GM19452 (cell line): ENCODE measurements at regions not wholly inside any gene's neighbourhood (a gene's known extent, or its start where the extent isn't known, plus 50 kb on each side); places are given as distances from the start of the nearest gene placed in this dataset.

Source experiments
- ATAC-seq: cut with Tn5 transposase; IDR thresholded peaks from one replicate; pipeline ENCODE4 v1.9.1; 2021; ENCODE audit not compliant: unreplicated experiment

DNA sequence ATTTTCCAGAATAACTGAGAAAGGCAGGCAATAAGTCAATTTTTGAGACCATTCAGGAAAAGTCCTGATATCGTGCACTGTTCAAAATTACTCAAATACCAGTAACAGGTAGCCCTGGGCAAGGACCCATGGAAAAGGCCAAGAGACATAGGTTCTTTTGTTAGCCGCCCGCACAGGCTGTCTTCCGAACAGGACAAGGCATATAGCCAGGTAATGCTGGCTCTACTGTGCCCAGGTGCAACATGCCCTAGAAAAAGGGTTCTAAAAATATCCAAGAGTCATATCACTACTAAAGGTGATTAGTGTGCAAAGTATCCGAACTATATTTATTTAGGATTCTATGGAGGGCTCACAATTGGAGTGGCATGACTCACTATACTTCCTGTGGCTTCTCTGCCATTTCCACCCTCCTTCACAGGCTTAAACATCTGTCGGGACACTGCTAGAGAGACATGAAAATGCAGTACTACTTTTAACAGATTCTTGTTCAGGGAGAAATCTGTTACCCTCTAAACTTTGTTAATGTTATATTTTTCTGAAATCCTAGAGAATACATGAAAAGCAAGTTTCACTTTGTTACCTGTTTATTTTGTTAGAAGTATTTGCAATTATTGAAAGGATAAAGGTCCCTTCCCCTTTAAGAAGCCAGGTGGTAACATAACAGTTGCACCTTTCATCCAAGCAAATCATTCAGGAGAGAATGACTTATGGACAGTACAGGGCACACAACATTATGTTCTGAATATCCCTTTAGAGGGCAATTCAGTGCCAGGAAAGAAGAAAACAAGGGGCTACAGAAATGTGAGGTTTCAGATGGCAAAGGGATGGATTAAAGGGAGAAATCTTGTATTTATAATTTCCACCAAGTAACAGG, 293.3 kb upstream of the THBS1 start:
- ATAC-seq, result no peak

DNA sequence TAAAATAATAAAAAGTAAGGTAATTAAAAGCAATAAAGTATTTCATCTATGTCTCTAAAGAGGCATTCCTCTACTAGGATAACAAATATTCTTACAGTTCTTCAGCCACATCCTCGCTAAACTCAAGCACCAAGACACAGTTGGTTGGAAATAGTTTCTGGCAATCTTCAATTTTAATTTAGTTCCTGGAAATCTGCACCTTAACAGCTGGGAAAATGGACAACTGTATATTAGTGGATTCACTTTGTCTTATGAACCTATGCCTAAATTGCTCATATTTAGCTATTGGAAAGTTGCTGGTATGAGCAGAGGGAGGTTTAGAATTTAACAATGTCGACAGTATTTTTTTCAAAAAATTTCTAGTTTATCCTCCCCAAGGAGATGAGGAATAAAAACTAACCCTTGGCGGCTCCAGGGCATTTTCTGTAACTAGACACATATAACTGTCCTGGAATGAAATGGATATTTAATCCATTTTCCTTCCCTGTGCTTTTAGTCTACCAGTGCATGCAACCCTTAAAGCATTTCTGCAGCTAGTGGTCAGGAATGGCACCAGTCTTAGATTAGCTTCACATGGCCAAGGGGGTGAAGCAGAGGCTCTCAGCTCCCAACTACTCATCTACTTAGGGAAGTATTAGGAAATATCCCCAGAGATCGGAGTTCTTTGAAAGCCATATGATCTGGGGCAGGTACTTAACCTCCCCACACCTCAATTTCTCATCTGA, 290.0 kb upstream of the THBS1 start:
- no peak for ATAC-seq

DNA sequence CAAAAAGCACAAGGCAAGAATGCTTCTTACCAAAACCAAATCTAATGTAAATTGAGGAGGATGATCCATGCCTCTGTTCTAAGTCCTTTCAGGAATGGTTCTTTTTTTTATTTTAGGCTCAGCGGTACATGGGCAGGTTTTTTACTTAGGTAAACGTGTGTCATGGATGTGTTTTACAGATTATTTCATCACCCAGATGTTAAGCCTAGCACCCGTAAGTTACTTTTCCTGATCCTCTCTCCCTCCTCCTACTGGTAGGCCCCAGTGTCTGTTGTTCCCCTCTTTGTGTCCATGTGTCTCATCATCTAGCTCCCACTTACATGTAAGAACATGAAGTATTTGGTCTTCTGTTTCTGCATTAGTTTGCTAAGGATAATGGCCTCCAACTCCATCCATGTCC, 289.2 kb upstream of the THBS1 start:
- no peak for ATAC-seq

DNA sequence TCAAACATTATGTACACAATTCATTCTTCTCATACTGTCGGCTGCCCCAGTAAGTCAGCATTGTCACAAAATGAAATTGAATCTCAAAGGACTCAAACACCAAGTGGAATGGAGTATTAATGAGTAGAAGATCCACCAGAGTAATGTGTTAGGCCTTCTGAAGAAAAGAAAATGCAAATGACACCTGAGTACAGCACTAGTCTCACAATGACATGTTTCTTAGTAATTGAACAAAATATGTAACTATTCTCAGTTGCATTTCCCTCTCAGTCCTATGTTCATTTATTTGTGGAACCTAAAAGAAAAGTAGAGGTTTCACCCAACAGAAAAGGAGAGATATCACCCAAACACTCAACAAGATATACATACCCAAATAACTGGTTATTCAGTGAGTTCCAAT, 283.9 kb upstream of the THBS1 start:
- ATAC-seq, result no peak

DNA sequence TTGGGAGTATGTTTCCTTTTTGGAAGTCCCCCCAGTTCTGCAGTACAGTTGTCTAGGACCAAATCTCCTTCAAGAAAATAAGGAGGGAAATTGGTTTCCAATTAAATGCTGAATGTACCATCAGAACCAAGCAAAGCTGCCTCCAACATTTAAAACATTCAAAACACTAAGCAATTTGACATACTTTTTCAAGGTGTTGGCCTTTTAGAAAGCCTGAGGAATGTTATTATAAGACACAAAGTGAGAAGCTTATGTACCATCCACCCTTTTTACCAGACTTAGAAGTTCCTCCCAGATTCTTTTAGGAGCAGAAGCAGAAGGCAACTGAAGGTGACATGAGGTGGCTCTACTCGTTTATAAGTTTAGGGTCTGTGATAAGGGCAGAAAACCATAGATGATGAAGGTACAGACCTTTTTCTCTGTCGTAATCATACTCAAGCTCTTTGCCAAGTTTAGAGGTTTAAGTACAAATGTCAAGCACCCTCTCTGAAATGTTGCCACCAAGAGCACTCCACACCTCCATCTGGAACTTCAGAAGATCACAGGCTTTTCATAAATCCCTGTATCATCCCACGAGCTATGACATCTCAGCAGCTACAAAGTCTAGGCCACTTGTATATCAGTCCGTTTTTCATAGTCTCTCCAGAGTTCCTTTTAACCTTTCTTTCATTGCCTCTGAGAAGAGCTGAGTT, 282.5 kb upstream of the THBS1 start:
- ATAC-seq, result no peak

DNA sequence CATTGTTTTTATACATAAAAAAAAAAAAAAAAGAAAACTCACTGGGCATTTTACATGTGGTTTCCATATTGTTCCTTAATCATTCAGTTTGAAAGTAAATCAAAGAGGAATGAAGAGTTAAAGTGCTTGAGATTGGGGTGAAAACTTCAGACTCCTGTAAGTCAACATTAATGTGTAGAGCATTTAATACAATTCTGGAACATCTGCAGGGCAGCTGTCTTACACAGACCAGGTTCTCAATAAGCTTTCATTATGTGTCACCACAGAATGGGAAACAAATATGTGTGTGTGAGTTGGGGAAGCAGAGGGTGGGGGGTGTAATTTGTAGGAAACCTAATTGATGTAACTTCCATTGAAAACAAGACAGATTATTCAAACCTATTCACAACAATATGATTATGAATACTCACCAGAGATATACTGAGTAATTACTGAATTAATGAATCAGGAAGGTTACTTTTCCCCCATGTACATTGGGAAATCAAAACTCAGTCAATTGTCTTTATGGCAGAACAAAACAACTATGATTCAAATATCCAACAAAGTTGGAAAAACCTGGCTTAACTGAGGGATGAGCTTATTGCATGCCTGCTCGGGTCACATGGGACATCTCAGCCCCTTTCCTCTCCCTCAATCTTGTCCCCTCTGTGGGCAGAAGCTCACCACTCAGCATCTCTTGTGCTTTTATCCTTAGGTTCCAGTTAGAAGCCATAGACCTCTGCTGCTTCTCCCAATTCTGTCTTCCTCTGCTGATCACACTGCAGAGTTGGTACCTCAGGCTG, 281.2 kb upstream of the THBS1 start:
- ATAC-seq, result no peak

DNA sequence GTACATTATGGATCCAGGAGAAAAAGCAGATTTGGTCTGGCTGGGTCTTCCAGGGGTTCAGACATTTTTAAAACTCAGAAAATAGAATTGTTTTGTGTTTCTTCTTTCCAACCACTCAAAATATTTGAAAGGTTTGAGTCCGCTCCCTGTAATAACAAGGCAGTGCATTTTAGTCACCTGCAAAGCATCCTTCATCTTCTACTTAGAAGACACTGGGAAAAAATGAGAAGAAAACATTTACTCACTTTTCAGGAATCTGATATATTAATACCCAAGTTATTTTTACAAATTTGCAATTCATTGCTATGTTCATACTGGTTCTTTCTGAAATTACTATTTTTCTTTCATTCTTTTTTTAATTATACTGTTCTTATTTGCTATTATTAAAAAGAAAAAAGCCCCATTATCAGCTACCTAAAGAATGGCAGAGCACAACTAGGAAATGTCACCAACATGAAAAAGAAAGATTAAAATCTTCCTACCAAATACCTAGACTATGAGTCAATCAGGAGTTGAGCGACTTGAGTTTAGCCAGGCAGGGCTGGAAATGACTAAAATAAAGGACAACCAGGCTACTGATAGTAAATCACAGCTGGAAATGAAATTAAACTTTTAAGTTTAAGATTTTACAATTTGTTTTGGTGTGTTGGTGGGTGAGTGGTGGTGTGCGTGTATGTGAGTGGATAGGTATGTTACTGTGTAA, 280.3 kb upstream of the THBS1 start:
- ATAC-seq, result no peak

DNA sequence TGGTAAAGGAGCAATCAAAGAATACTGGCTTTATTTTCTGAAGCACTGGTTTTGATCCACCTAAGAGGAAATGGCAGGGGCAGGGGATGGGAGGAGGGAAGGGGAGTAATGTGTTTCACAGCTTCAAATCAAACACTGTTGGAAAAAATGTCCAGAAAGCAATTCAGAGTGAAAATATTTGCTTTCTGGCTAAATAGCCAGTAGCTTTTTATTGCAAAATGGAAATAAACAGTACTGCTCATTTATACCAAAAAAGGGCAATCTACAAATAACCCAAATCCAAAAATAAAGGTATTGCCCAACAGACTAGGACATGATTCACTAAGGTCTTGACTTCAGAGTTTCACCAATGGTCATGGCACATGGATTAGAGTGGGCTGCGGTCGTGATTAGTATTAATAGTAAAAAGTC, 279.3 kb upstream of the THBS1 start:
- no peak for ATAC-seq

DNA sequence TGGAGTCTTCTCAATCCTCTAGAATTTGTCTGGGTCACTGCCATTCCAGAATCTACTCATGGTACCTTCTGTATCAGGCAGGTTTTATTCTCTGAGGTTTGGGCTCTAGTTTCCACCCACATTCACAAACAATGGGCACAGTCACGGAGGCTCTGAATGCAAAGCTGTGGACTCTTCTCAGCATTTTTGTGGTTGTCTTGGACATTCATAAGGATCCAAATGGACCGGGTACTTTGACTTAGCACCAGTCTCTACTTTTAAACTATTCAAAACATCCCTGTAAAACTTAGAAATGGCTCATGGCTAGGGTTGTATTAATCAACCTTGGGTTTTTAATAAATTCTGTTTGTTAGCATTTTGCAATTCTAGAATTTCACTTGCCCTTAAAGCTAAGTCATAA, 277.9 kb upstream of the THBS1 start:
- no peak for ATAC-seq

DNA sequence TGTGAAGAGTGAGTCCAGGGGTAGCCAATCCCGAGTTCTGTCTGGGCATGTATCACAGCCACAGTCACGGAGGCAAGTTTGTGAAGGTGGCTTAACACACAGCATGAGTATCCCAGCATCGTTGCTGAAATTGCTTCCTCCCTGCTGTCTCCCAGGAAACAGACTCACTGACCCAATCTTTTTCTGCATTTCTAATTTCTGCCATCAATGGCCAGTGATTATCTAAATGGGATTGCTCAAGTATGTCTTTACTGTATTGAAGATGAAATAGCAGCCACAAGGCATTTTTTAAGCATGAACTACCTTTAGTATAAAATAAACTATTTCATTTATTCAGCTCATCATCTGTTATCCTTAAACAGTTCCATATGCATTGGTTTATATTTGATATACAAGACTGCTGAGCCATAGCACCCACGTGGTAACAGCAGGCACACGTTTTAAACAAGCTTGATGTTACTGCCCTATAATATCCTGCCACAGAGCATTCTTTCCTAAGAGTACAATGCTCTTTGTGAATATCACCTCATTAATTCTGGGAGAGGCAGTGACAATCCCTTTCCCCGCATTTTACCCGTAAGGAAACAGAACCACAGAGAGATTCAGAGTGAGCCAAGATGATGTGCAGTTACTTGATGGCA, 276.6 kb upstream of the THBS1 start:
- ATAC-seq, result no peak

DNA sequence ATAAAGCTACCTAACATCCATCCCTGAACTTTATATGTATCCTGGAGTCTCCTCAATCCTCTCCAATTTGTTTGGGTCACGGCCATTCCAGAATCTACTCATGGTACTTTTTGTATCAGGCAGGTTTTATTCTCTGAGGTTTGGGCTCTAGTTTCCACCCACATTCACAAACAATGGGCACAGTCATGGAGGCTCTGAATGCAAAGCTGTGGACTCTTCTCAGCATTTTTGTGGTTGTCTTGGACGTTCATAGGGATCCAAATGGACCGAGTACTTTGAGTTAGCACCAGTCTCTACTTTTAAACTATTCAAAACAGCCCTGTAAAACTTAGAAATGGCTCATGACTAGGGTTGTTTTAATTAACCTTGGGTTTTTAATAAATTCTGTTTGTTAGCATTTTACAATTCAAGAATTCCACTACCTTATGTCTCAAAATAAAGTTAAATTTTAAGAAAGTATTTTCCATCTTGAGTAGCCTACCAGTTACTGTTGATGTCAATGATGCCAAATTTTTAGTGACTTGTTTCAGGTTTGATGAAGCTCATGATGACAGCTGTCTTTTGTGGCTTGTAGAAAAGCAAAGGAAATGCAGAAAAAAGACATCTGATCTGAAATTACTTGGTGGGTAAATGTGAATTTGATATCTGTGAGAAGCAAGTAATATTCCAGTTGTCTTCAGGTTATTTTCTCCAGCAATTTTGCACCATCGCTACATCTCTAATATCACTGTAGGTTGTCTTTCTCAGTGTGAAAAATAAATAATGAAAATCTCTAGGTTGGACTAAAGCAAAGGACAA, 275.7 kb upstream of the THBS1 start:
- no peak for ATAC-seq

DNA sequence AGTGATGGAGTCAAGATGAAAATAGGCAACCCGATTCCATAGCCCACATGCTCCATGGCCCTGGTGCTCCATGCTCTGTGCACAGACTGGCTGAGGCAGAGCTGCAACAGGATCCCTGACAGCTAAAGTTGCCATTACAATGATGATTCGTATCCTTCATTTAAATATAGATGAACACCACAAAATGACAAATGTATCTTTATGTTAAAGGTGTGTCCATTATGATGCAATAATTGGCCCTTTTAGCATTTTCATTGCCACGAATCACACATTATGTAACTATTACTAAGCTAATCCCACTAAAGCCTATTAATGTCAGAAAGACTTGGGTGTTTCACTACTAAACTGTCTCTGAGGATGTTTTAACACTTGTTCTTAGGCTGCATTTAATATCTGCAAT, 270.2 kb upstream of the THBS1 start:
- ATAC-seq, result no peak

DNA sequence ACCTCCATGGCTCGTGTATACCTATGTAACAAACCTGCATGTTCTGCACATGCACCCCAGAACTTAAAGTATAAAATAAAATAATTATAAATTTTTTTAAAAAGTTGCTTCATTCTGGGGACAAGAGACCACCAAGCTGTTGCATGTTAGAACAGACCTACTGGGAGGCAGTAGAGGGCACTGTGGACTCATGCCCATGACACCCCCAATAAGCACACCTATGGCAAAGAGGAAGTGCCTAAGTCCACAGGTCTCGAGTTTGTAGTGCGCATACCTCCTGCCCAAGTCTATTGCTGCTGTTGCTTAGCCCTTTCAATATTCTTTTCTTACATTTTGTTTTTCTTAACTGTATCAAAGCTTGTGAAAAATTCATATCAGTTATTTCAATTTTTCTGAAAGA, 267.9 kb upstream of the THBS1 start:
- peak; percentile 56 for ATAC-seq

DNA sequence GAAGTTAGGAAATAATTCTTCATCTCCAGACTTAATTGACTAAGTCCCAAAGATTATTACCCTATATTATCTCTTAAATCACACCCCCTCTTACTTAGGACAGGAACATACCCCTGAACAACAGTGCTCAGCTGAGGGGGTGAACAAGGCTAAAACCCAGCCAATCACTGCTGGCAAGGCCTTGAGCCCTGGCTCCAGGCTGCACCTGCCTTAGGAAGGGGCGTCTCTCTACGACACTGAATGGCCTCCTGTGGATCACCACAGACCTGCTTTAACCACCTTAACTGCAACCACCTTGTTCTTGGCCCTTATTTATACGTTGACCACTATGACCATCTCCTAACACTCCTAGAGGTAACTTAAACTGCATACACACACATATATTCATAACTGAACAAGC, 267.4 kb upstream of the THBS1 start:
- ATAC-seq, result no peak

DNA sequence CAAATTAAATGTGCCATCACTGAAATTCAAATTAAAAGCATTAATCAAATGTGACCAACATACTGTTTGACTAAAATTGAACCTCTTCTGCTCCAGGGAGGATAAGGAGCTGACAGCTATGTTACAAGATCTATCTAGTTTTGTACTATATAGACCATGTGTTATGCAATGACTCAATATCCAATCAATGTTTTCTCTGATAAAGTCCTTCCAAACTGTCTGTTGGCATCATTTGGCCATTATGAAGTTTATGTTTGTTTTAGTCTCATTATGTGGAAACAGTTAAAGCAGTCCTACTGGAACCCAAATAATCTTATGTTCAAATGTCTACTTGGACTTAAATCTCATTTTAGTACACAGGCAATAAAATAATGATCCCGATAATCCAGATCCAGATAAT, 267.0 kb upstream of the THBS1 start:
- no peak for ATAC-seq

DNA sequence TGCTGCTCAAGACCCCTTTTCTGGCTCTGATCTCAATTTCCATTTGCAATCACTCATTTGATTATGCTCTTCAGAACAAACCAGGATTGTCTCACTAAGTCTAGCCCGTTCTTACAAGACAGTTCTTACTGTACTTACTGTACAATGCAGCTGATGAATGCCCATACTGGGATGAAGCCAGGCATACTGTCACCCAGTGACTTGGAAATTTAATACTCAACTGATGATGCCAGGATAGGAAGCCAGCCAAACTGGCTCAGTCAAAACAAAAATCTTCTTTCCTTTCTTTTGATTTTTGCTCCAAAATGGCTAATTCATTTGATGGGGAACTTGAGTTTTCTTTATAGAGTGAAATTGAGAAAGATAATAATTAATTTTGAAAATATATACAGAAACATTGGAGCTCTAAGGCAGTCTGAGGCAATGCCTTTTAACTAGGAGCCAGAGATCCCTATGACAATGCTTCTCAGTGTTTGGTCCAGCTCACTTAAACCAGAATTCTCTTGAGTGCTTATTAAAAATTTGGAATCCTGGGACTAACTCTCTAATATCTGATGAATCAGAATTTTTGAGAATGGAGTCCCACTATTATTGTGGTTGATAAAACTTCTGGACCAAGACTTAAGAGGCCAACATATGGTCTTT, 265.6 kb upstream of the THBS1 start:
- ATAC-seq, result no peak

DNA sequence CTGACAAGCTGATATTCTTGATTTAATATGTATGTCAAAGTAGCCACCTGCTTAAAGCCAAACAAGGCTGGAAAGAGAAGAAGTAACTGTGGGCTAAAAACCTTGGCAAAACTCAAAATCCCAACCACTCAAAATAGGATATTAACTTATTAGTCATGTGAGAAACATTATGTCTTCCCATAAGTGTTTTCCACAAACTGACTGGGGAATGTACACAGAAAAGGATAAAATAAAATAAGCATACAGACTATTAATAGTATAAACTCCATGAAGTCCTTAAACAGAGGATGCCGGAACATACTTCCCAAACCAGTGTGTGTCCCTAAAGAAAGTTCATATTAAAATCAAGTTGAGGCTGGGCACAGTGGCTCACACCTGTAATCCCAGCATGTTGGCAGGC, 263.7 kb upstream of the THBS1 start:
- no peak for ATAC-seq

DNA sequence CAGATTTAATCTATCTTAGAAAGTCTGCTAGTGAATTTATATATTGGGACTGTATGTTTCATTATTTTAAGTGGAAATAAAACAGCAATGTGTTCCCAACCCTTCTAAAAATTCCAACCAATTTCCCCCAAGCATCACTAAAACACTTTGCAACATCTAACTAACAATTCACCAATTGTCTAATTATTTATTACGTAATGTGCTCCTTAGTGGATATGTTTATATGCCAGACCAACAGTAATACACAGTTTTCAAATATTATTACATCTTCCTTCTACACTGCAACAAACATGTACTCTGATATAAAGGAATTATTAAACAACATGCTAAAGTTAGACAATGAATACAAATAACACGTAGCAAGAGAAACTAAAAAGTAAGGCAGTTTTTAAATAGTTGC, 262.6 kb upstream of the THBS1 start:
- no peak for ATAC-seq

DNA sequence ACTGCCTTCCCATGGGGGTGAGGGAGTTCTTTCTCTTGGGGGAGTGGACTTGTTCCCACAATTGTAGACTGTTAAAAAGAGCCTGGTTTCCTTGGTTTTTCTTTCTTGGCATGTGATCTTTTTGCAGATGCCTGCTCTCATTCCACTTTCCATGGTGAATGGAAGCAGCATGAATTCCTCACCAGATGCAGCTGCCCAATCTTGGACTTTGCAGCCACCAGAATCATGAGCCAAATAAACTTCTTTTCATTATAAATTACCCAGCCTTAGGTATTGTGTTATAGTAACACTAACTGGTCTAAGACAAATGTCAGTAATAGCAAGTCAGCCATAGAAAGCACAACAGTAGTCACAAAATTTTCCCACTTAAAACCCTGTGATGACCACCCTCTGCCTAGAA, 260.5 kb upstream of the THBS1 start:
- no peak for ATAC-seq
